H1 (cell line): ENCODE measurements at regions not wholly inside any gene's neighbourhood (a gene's known extent, or its start where the extent isn't known, plus 50 kb on each side); places are given as distances from the start of the nearest gene placed in this dataset.

Experiments used
- CTCF ChIA-PET: fragments of 300-600 bp; sonication (Branson Sonifier 250); formaldehyde crosslinking; loops from one replicate; lab custom pipeline; 2021; ENCODE audit not compliant: partially characterized antibody; lab: Charles Lee
- POLR2A ChIA-PET: fragments of 300-600 bp; sonication (Branson Sonifier 250); formaldehyde crosslinking; loops from one replicate; lab custom pipeline; 2021; ENCODE audit warnings: inconsistent platforms; ENCODE audit not compliant: partially characterized antibody; lab: Charles Lee
- DNase-seq, 2 experiments: peaks; one replicate each; pipeline versions ENCODE4 v3.0.0 to v3.0.0-alpha.2; 2010 to 2022; ENCODE audit warnings: low spot score in 2 of 2, low read depth in 1 of 2, mixed read lengths in 1 of 2
- FAIRE-seq: peaks from 2 replicates; lab custom pipeline; 2011; peaks lifted over from hg19 to GRCh38; lab: Jason Lieb, UNC
- H2AFZ ChIP-seq: 2 replicates; pipeline ENCODE4 v1.8.1; 2012; ENCODE audit warnings: low read length, inconsistent platforms
- H2AK5ac ChIP-seq: 2 replicates; pipeline ENCODE4 v1.6.1; 2013; ENCODE audit warnings: low read depth, low read length
- H2BK120ac ChIP-seq: replicated peaks from 2 replicates; pipeline ENCODE3; 2013; ENCODE audit warnings: low read depth, low read length, inconsistent platforms
- H2BK12ac ChIP-seq: 2 replicates; pipeline ENCODE4 v1.6.1; 2013; ENCODE audit warnings: low read depth, low read length
- H2BK15ac ChIP-seq: 2 replicates; pipeline ENCODE4 v1.6.1; 2013; ENCODE audit warnings: low read length
- H2BK20ac ChIP-seq: 2 replicates; pipeline ENCODE4 v1.6.1; 2013; ENCODE audit warnings: low read length
- H2BK5ac ChIP-seq: 2 replicates; pipeline ENCODE4 v1.6.1; 2013; ENCODE audit warnings: low read depth, low read length
- H3K14ac ChIP-seq: 2 replicates; pipeline ENCODE4 v1.6.1; 2013; ENCODE audit warnings: inconsistent platforms; ENCODE audit not compliant: insufficient read length
- H3K18ac ChIP-seq: 2 replicates; pipeline ENCODE4 v1.6.1; 2013; ENCODE audit warnings: low read length; ENCODE audit errors: extremely low read depth
- H3K23ac ChIP-seq: 2 replicates; pipeline ENCODE4 v1.6.1; 2013; ENCODE audit warnings: inconsistent platforms; ENCODE audit not compliant: insufficient read length
- H3K23me2 ChIP-seq: 2 replicates; pipeline ENCODE4 v1.6.1; 2013; ENCODE audit warnings: low read depth, low read length
- H3K27ac ChIP-seq: 2 replicates; pipeline ENCODE4 v1.6.1; 2011; ENCODE audit warnings: low read depth, low read length, inconsistent platforms
- H3K27me3 ChIP-seq, 4 experiments: replicated peaks in 1 of 4; 1 replicate in 1 of 4; 2 replicates in 3 of 4; pipeline versions ENCODE4 v1.6.1 to v1.8.1; 2011 to 2013; ENCODE audit warnings: low read length in 3 of 4, mild to moderate bottlenecking in 3 of 4, inconsistent platforms in 2 of 4, mixed read lengths in 2 of 4, moderate library complexity in 1 of 4; ENCODE audit not compliant: control insufficient read depth in 3 of 4, insufficient read depth in 3 of 4; ENCODE audit errors: extremely low read depth in 1 of 4
- H3K36me3 ChIP-seq, 4 experiments: 2 replicates each; pipeline versions ENCODE4 v1.6.1 to v1.8.1; 2011 to 2013; ENCODE audit warnings: mild to moderate bottlenecking in 4 of 4, low read length in 3 of 4, moderate library complexity in 2 of 4, control low read depth in 1 of 4, inconsistent platforms in 1 of 4; ENCODE audit not compliant: insufficient read depth in 4 of 4, control insufficient read depth in 2 of 4
- H3K4ac ChIP-seq: replicated peaks from 2 replicates; pipeline ENCODE3; 2013; ENCODE audit warnings: low read length, low read depth, mixed read lengths, inconsistent platforms; ENCODE audit not compliant: insufficient read length
- H3K4me1 ChIP-seq, 4 experiments: replicated peaks in 1 of 4; 1 replicate in 1 of 4; 2 replicates in 3 of 4; pipeline versions ENCODE4 v1.6.1 to v1.8.1; 2011 to 2013; ENCODE audit warnings: low read length in 3 of 4, inconsistent platforms in 2 of 4, mixed read lengths in 1 of 4; ENCODE audit not compliant: insufficient read depth in 4 of 4, control insufficient read depth in 3 of 4
- H3K4me2 ChIP-seq, 2 experiments: 2 replicates each; pipeline versions ENCODE4 v1.6.1 to v1.8.1; 2011 to 2013; ENCODE audit warnings: low read depth in 2 of 2, low read length in 2 of 2, control low read depth in 1 of 2, inconsistent platforms in 1 of 2, mild to moderate bottlenecking in 1 of 2; ENCODE audit not compliant: insufficient read depth in 1 of 2
- H3K4me3 ChIP-seq, 4 experiments: fragments of 200-600, 300-600 bp in 1 of 4; sonication (generic), shearing (Covaris generic), sonication (Bioruptor Twin) in 1 of 4; 2 replicates each; pipeline versions ENCODE4 v1.5.1 to v1.8.1; 2011 to 2016; ENCODE audit warnings: low read length in 4 of 4, low read depth in 3 of 4, control low read depth in 2 of 4, inconsistent platforms in 2 of 4, mild to moderate bottlenecking in 2 of 4, mixed read lengths in 1 of 4, moderate library complexity in 1 of 4; ENCODE audit not compliant: insufficient read depth in 2 of 4; ENCODE audit errors: extremely low read depth in 1 of 4
- H3K56ac ChIP-seq: replicated peaks from 2 replicates; pipeline ENCODE3; 2013; ENCODE audit warnings: low read depth, mild to moderate bottlenecking, mixed read lengths, low read length, inconsistent platforms; ENCODE audit not compliant: insufficient read length
- H3K79me1 ChIP-seq: 2 replicates; pipeline ENCODE4 v1.6.1; 2013; ENCODE audit warnings: low read depth, low read length, control low read depth
- H3K79me2 ChIP-seq, 2 experiments: 2 replicates each; pipeline versions ENCODE4 v1.6.1 to v1.8.1; 2012 to 2013; ENCODE audit warnings: low read length in 2 of 2, mild to moderate bottlenecking in 2 of 2, inconsistent platforms in 1 of 2; ENCODE audit not compliant: insufficient read depth in 2 of 2, control insufficient read depth in 1 of 2
- H3K9ac ChIP-seq, 4 experiments: replicated peaks in 1 of 4; 1 replicate in 1 of 4; 2 replicates in 3 of 4; pipeline versions ENCODE4 v1.6.1 to v1.8.1; 2011 to 2013; ENCODE audit warnings: low read depth in 3 of 4, low read length in 3 of 4, control low read depth in 2 of 4, mild to moderate bottlenecking in 2 of 4, moderate library complexity in 2 of 4, inconsistent platforms in 1 of 4; ENCODE audit errors: extremely low read depth in 1 of 4
- H3K9me3 ChIP-seq, 2 experiments: 2 replicates each; pipeline versions ENCODE4 v1.6.1 to v1.8.1; 2012 to 2013; ENCODE audit warnings: mild to moderate bottlenecking in 2 of 2, moderate library complexity in 2 of 2, control low read depth in 1 of 2, inconsistent platforms in 1 of 2, low read depth in 1 of 2, low read length in 1 of 2, mixed read lengths in 1 of 2; ENCODE audit not compliant: insufficient read depth in 2 of 2
- H4K20me1 ChIP-seq, 2 experiments: replicated peaks in 1 of 2; 2 replicates each; pipeline versions ENCODE3 to v1.8.1; 2011 to 2013; ENCODE audit warnings: inconsistent platforms in 2 of 2, low read length in 2 of 2, mild to moderate bottlenecking in 1 of 2; ENCODE audit not compliant: insufficient read depth in 2 of 2, control insufficient read depth in 1 of 2
- H4K5ac ChIP-seq: 2 replicates; pipeline ENCODE4 v1.6.1; 2013; ENCODE audit warnings: low read length, low read depth, mixed read lengths, inconsistent platforms; ENCODE audit not compliant: insufficient read length
- H4K8ac ChIP-seq: 2 replicates; pipeline ENCODE4 v1.8.0; 2013; ENCODE audit warnings: mild to moderate bottlenecking, moderate library complexity, low read length, inconsistent platforms; ENCODE audit not compliant: insufficient read depth; ENCODE audit errors: extremely low read depth
- H4K91ac ChIP-seq: replicated peaks from 2 replicates; pipeline ENCODE3; 2013; ENCODE audit warnings: low read length, mixed read lengths, inconsistent platforms; ENCODE audit not compliant: insufficient read length
- ATF2 ChIP-seq: IDR thresholded peaks from 2 replicates; pipeline ENCODE4 v1.6.1; 2012; ENCODE audit warnings: low read length, inconsistent platforms
- SIRT6 ChIP-seq: IDR thresholded peaks from one replicate; pipeline ENCODE4 v1.7.1; 2012; ENCODE audit warnings: low read length, inconsistent platforms
- WGBS, 2 experiments: shearing (Covaris generic) in 1 of 2; methylation state at CpG; one replicate each; pipeline versions ENCODE4 v1.1.6 to v1.1.7; 2013 to 2015; ENCODE audit warnings: low lambda C conversion rate in 2 of 2, mixed read lengths in 2 of 2, inconsistent platforms in 1 of 2, low coverage in 1 of 2, missing lambda C conversion rate in 1 of 2; ENCODE audit not compliant: insufficient replicate concordance in 2 of 2, insufficient coverage in 1 of 2, insufficient read length in 1 of 2; ENCODE audit errors: extremely low coverage in 1 of 2, missing lambda C conversion rate in 1 of 2; 5-methylcytosine and 5-hydroxymethylcytosine counted together

GRCh38 chr14:99098199-99098598, 173.8 kb downstream of the BCL11B start:
- Histone ChIP-seq H4K91ac (no peak overlapping the region), H3K56ac (no peak overlapping the region), H3K4me3 (no peak overlapping the region), H4K8ac (peak overlapping the region; percentile 31; the same call in 1 of the 2 replicates), H4K5ac (no peak overlapping the region), H3K27me3 (no peaks in the 10 kb centered on the region), H2AK5ac (no peak overlapping the region), H3K79me1 (no peaks in the 10 kb centered on the region; the same call in 1 of the 2 replicates), H2BK120ac (no peak overlapping the region), H2BK15ac (no peak overlapping the region), H3K14ac (no peak overlapping the region), H3K9me3 (no peaks in the 10 kb centered on the region), H3K23me2 (no peaks in the 10 kb centered on the region; the same call in 1 of the 2 replicates), H2BK20ac (no peak overlapping the region), H3K4me2 (no peak overlapping the region), H3K23ac (no peak overlapping the region), H2BK5ac (no peak overlapping the region), H3K4me1 (peaks cover 3 to 20% (median 9%) of the 10 kb centered on the region in 4 experiments; a peak in 5 of 7 replicates), H2AFZ (no peak overlapping the region), H3K4ac (no peak overlapping the region), H3K79me2 (no peaks in the 10 kb centered on the region), H3K18ac (no peak overlapping the region), H3K36me3 (no peaks in the 10 kb centered on the region; a peak in 1 of 8 replicates), H4K20me1 (no peaks in the 10 kb centered on the region), H2BK12ac (no peak overlapping the region), H3K9ac (no peak overlapping the region), H3K27ac (no peak overlapping the region)
- FAIRE-seq (no peak), DNase-seq (no peak)
- 84% methylated on average over 6 of the region's 6 CpGs; no CpG with 5 or more reads in 1 of the 2 experiments for WGBS, 2 experiments
- ChIA-PET CTCF (no interaction called here), POLR2A (no interaction called here)
- TF ChIP-seq ATF2: no peak
- TF ChIP-seq SIRT6: no peak
